HepG2 (cell line): ENCODE measurements at regions not wholly inside any gene's neighbourhood (a gene's known extent, or its start where the extent isn't known, plus 50 kb on each side); places are given as distances from the start of the nearest gene placed in this dataset.

Experiments used
- ATAC-seq: fragments of 200-7000 bp; cut with Tn5 transposase; 3 replicates; pipeline ENCODE4 v1.9.1; 2020; ENCODE audit warnings: mild to moderate bottlenecking, moderate library complexity
- BruUV-seq: library from RNA; stranded (reverse); fragments of 400-500 nt; replicated peaks from 2 replicates; lab custom pipeline; 2021; lab: Mats Ljungman, UMichigan
- CTCF ChIA-PET: fragments of 300-600 bp; formaldehyde crosslinking; extraction: SDS; loops from one replicate; lab custom pipeline; 2021; ENCODE audit warnings: low total read pairs, inconsistent platforms, low intra/inter-chr PET ratio; lab: Yijun Ruan, JAX
- POLR2A ChIA-PET: fragments of 350-600 bp; sonication (Branson Sonifier 250); formaldehyde crosslinking; loops from one replicate; lab custom pipeline; 2020; ENCODE audit warnings: antibody characterized with exemption, inconsistent platforms; lab: Yijun Ruan, JAX
- DNase-seq: peaks from one replicate; pipeline ENCODE4 v3.0.0-alpha.2; 2015; ENCODE audit warnings: low spot score
- FAIRE-seq: peaks from 3 replicates; lab custom pipeline; 2011; peaks lifted over from hg19 to GRCh38; lab: Jason Lieb, UNC
- H2AFZ ChIP-seq: one replicate; pipeline ENCODE4 v1.6.1; 2011; ENCODE audit warnings: low read length, inconsistent platforms
- H3K27ac ChIP-seq: fragments of 300-600 bp; 3 replicates; pipeline ENCODE4 v1.8.0; 2011; ENCODE audit warnings: mixed run types, mild to moderate bottlenecking, mixed read lengths, low read length, inconsistent platforms; ENCODE audit not compliant: insufficient read depth; ENCODE audit errors: extremely low read length
- H3K27me3 ChIP-seq, 2 experiments: fragments of 200-600 bp in 1 of 2; 2 replicates in 1 of 2; 3 replicates in 1 of 2; pipeline versions ENCODE4 v1.6.0 to v1.8.0; 2011; ENCODE audit warnings: low read length in 2 of 2, mild to moderate bottlenecking in 2 of 2, moderate library complexity in 2 of 2, inconsistent platforms in 1 of 2; ENCODE audit not compliant: insufficient read depth in 2 of 2, control insufficient read depth in 1 of 2
- H3K36me3 ChIP-seq, 2 experiments: fragments of 200-600 bp in 1 of 2; replicated peaks in 1 of 2; 2 replicates in 1 of 2; 3 replicates in 1 of 2; pipeline versions ENCODE4 v1.5.1 to v1.8.0; 2011; ENCODE audit warnings: low read length in 2 of 2, inconsistent platforms in 1 of 2; ENCODE audit not compliant: insufficient read depth in 2 of 2, control insufficient read depth in 1 of 2
- H3K4me1 ChIP-seq: 2 replicates; pipeline ENCODE4 v1.5.1; 2012; ENCODE audit warnings: low read length, inconsistent platforms; ENCODE audit not compliant: insufficient read depth
- H3K4me2 ChIP-seq: 2 replicates; pipeline ENCODE4 v1.6.0; 2011; ENCODE audit warnings: low read depth, low read length, inconsistent platforms
- H3K4me3 ChIP-seq, 3 experiments: fragments of 200-600 bp in 1 of 3; sonication (generic), shearing (Covaris generic) in 1 of 3; replicated peaks in 1 of 3; 2 replicates each; pipeline ENCODE4 v1.5.1; 2011 to 2016; ENCODE audit warnings: low read length in 3 of 3, inconsistent platforms in 2 of 3, low read depth in 2 of 3, mild to moderate bottlenecking in 2 of 3, control low read depth in 1 of 3, mixed read lengths in 1 of 3; ENCODE audit not compliant: insufficient read depth in 1 of 3
- H3K79me2 ChIP-seq: one replicate; pipeline ENCODE4 v1.6.1; 2011; ENCODE audit warnings: low read length, inconsistent platforms; ENCODE audit not compliant: insufficient read depth
- H3K9ac ChIP-seq: 2 replicates; pipeline ENCODE4 v1.6.0; 2011; ENCODE audit warnings: mild to moderate bottlenecking, low read depth, low read length, inconsistent platforms; ENCODE audit not compliant: insufficient read depth
- H3K9me3 ChIP-seq: 2 replicates; pipeline ENCODE4 v1.5.1; 2012; ENCODE audit warnings: mild to moderate bottlenecking, low read length
- H4K20me1 ChIP-seq: 2 replicates; pipeline ENCODE4 v1.6.0; 2011; ENCODE audit warnings: inconsistent platforms, mild to moderate bottlenecking, low read length, moderate library complexity; ENCODE audit not compliant: insufficient read depth
- ISX ChIP-seq: sonication (generic); formaldehyde crosslinking; conservative IDR thresholded peaks from 2 replicates; pipeline ENCODE4 v1.5.0; 2020; ENCODE audit warnings: missing genetic modification reagents
- MED8 ChIP-seq: sonication (generic); formaldehyde crosslinking; IDR thresholded peaks from 2 replicates; pipeline ENCODE4 v1.8.1; 2023; ENCODE audit warnings: mild to moderate bottlenecking, missing genetic modification reagents; ENCODE audit not compliant: insufficient replicate concordance
- MZF1 ChIP-seq: sonication (generic); formaldehyde crosslinking; IDR thresholded peaks from 2 replicates; pipeline ENCODE4 v1.8.1; 2023; ENCODE audit warnings: mild to moderate bottlenecking, missing genetic modification reagents, borderline replicate concordance
- NFE2L2 ChIP-seq: fragments of 150-350 bp; IDR thresholded peaks from 2 replicates; pipeline ENCODE4 v1.6.1; 2014; ENCODE audit warnings: low read length
- REPIN1 ChIP-seq: sonication (generic); formaldehyde crosslinking; IDR thresholded peaks from 2 replicates; pipeline ENCODE4 v1.8.0; 2022; ENCODE audit warnings: missing genetic modification reagents, low read depth, mild to moderate bottlenecking, borderline replicate concordance
- TCF7L2 ChIP-seq: IDR thresholded peaks from 2 replicates; pipeline ENCODE4 v1.6.1; 2011; ENCODE audit warnings: mild to moderate bottlenecking, low read depth, low read length, moderate library complexity
- ZIK1 ChIP-seq: sonication (generic); formaldehyde crosslinking; IDR thresholded peaks from 2 replicates; pipeline ENCODE4 v1.5.0; 2020; ENCODE audit warnings: mild to moderate bottlenecking, low read depth, missing genetic modification reagents, borderline replicate concordance
- WGBS: methylation state at CpG from one replicate; pipeline ENCODE4 v1.1.6; 2017; ENCODE audit warnings: low lambda C conversion rate; 5-methylcytosine and 5-hydroxymethylcytosine counted together
- in situ Hi-C: cut with HindIII; loops from 2 replicates; pipeline ENCODE4 v1.10.0; 2017; ENCODE audit warnings: low pct_unique_long_range_greater_than_20kb; ENCODE audit not compliant: extremely low pct_ligation_motif_present
- intact Hi-C: fragments of 100-400 bp; cut with micrococcal nuclease; formaldehyde crosslinking; loops from one replicate; pipeline ENCODE4 v1.10.0; 2022; ENCODE audit not compliant: unreplicated experiment
- TF ChIP-seq, protein P1 (sequence below): sonication (generic); formaldehyde crosslinking; IDR thresholded peaks from 2 replicates; pipeline ENCODE4 v1.4.0; 2020; ENCODE audit warnings: missing genetic modification reagents, borderline replicate concordance
- TF ChIP-seq, protein P2 (sequence below): sonication (generic); formaldehyde crosslinking; IDR thresholded peaks from 2 replicates; pipeline ENCODE4 v1.4.0; 2020; ENCODE audit warnings: mild to moderate bottlenecking, low read depth, missing genetic modification reagents
- TF ChIP-seq, protein P3 (sequence below): sonication (generic); formaldehyde crosslinking; IDR thresholded peaks from 2 replicates; pipeline ENCODE4 v1.5.1; 2020; ENCODE audit warnings: mild to moderate bottlenecking, missing genetic modification reagents, borderline replicate concordance

DNA sequence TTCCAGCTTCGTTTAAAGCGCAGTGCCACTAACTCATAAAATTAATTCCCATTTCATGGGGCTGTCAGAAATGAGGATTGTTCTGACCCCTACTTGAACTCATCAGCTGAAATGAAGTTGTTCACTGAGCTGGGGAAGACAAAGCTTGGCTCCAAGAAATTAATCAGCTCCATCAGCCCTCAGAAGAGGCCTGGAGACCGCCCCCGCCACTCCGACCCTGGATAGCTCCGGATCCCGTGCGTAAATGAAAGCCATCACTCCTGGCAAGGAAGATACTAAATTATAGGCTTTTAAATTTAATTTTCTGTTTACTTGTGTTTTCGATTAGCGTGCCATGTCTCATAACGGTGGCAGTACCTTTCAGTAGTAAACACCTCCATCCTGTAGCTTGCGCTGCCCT, 142.8 kb upstream of the IRX2 start:
- H4K20me1 ChIP-seq, result no peaks in the 10 kb centered on the region
- WGBS, result 65% methylated on average over 12 of the region's 12 CpGs
- ChIA-PET CTCF (no interaction called here), POLR2A (no interaction called here)
- no peaks in the 10 kb centered on the region for H3K79me2 ChIP-seq
- TF ChIP-seq MED8 (CRISPR knock-in tag) (no peak), MZF1 (no peak), REPIN1 (CRISPR knock-in tag) (no peak), ZIK1 (CRISPR knock-in tag) (no peak)
- TF ChIP-seq, protein P1, sequence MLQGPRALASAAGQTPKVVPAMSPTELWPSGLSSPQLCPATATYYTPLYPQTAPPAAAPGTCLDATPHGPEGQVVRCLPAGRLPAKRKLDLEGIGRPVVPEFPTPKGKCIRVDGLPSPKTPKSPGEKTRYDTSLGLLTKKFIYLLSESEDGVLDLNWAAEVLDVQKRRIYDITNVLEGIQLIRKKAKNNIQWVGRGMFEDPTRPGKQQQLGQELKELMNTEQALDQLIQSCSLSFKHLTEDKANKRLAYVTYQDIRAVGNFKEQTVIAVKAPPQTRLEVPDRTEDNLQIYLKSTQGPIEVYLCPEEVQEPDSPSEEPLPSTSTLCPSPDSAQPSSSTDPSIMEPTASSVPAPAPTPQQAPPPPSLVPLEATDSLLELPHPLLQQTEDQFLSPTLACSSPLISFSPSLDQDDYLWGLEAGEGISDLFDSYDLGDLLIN, result no peak
- H3K9ac ChIP-seq, result no peak overlapping the region
- no peak overlapping the region for H2AFZ ChIP-seq
- in situ Hi-C loops (no loop called here), intact Hi-C loops (no loop called here)
- BruUV-seq, result no TSS peak
- no peak overlapping the region for H3K4me3 ChIP-seq
- H3K4me2 ChIP-seq, result no peak overlapping the region
- ATAC-seq (no peak), FAIRE-seq (no peak), DNase-seq (no peak)
- H3K4me1 ChIP-seq, result no peaks in the 10 kb centered on the region
- no peaks in the 10 kb centered on the region for H3K36me3 ChIP-seq
- H3K9me3 ChIP-seq, result no peaks in the 10 kb centered on the region
- no peak overlapping the region for H3K27ac ChIP-seq
- H3K27me3 ChIP-seq, result no peaks in the 10 kb centered on the region; a peak in 1 of 5 replicates

DNA sequence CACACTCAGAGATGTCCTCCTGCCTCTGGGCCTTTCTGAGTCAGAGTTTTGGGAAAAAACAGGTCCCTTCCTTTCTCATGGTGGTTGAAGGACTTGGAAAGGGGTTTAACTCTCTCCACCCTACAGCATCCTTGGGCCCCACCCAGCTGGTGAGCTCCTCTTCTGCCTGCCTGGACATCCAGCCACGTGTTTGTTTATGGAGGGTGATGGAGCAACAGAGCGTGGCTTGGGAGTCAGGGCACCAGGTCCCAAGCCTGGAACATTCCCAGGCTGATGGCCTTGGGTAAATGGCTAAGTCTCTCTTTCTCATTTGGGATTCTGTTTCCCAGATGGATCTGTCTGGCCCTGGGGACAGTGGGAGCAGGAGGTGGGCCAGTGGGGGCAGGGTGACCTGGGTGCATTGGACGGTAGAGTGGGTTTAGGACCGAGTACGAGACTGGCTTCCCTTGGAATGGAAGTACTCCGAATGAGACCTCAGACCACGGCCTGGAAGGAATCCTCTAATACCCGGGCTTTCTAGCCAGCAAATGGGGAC, 141.1 kb upstream of the IRX2 start:
- intact Hi-C loops, result no loop called here
- H2AFZ ChIP-seq, result no peak overlapping the region
- in situ Hi-C loops, result no loop called here
- no peaks in the 10 kb centered on the region for H3K9me3 ChIP-seq
- H3K36me3 ChIP-seq, result no peaks in the 10 kb centered on the region
- no peak overlapping the region for H3K27ac ChIP-seq
- H3K4me2 ChIP-seq, result no peak overlapping the region
- POLR2A ChIA-PET, result no interaction called here
- DNase-seq (no peak), ATAC-seq (no peak), FAIRE-seq (no peak)
- WGBS, result 4% methylated on average over 5 of the region's 8 CpGs
- CTCF ChIA-PET, result no interaction called here
- H3K27me3 ChIP-seq, result no peaks in the 10 kb centered on the region
- BruUV-seq, result no TSS peak
- H3K79me2 ChIP-seq, result no peaks in the 10 kb centered on the region
- H3K9ac ChIP-seq, result no peak overlapping the region
- no peaks in the 10 kb centered on the region for H4K20me1 ChIP-seq
- no peak overlapping the region for H3K4me3 ChIP-seq
- no peaks in the 10 kb centered on the region for H3K4me1 ChIP-seq
- TF ChIP-seq, protein P2, sequence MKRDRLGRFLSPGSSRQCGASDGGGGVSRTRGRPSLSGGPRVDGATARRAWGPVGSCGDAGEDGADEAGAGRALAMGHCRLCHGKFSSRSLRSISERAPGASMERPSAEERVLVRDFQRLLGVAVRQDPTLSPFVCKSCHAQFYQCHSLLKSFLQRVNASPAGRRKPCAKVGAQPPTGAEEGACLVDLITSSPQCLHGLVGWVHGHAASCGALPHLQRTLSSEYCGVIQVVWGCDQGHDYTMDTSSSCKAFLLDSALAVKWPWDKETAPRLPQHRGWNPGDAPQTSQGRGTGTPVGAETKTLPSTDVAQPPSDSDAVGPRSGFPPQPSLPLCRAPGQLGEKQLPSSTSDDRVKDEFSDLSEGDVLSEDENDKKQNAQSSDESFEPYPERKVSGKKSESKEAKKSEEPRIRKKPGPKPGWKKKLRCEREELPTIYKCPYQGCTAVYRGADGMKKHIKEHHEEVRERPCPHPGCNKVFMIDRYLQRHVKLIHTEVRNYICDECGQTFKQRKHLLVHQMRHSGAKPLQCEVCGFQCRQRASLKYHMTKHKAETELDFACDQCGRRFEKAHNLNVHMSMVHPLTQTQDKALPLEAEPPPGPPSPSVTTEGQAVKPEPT (CRISPR knock-in tag), result no peak
- no peak for TF ChIP-seq ISX (CRISPR knock-in tag)
- TF ChIP-seq, protein P3, sequence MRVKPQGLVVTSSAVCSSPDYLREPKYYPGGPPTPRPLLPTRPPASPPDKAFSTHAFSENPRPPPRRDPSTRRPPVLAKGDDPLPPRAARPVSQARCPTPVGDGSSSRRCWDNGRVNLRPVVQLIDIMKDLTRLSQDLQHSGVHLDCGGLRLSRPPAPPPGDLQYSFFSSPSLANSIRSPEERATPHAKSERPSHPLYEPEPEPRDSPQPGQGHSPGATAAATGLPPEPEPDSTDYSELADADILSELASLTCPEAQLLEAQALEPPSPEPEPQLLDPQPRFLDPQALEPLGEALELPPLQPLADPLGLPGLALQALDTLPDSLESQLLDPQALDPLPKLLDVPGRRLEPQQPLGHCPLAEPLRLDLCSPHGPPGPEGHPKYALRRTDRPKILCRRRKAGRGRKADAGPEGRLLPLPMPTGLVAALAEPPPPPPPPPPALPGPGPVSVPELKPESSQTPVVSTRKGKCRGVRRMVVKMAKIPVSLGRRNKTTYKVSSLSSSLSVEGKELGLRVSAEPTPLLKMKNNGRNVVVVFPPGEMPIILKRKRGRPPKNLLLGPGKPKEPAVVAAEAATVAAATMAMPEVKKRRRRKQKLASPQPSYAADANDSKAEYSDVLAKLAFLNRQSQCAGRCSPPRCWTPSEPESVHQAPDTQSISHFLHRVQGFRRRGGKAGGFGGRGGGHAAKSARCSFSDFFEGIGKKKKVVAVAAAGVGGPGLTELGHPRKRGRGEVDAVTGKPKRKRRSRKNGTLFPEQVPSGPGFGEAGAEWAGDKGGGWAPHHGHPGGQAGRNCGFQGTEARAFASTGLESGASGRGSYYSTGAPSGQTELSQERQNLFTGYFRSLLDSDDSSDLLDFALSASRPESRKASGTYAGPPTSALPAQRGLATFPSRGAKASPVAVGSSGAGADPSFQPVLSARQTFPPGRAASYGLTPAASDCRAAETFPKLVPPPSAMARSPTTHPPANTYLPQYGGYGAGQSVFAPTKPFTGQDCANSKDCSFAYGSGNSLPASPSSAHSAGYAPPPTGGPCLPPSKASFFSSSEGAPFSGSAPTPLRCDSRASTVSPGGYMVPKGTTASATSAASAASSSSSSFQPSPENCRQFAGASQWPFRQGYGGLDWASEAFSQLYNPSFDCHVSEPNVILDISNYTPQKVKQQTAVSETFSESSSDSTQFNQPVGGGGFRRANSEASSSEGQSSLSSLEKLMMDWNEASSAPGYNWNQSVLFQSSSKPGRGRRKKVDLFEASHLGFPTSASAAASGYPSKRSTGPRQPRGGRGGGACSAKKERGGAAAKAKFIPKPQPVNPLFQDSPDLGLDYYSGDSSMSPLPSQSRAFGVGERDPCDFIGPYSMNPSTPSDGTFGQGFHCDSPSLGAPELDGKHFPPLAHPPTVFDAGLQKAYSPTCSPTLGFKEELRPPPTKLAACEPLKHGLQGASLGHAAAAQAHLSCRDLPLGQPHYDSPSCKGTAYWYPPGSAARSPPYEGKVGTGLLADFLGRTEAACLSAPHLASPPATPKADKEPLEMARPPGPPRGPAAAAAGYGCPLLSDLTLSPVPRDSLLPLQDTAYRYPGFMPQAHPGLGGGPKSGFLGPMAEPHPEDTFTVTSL (CRISPR knock-in tag), result no peak
- no peak for TF ChIP-seq NFE2L2
- TF ChIP-seq TCF7L2, result no peak
